Upper lobe of right lung (tissue), 1 donor: ENCODE measurements at regions not wholly inside any gene's neighbourhood (a gene's known extent, or its start where the extent isn't known, plus 50 kb on each side); places are given as distances from the start of the nearest gene placed in this dataset.

Experiments
- ATAC-seq: fragments of 200-7000 bp; cut with Tn5 transposase; one replicate; pipeline ENCODE4 v1.9.1; 2020; ENCODE audit warnings: mild to moderate bottlenecking, moderate library complexity
- DNase-seq: peaks from one replicate; pipeline ENCODE4 v3.0.0-alpha.2; 2020
- H3K27ac ChIP-seq: fragments of 200-600 bp; one replicate; pipeline ENCODE4 v1.8.0; 2022
- H3K27me3 ChIP-seq: fragments of 200-600 bp; one replicate; pipeline ENCODE4 v1.8.0; 2022; ENCODE audit warnings: mild to moderate bottlenecking
- H3K36me3 ChIP-seq: fragments of 200-600 bp; one replicate; pipeline ENCODE4 v1.8.0; 2022
- H3K4me1 ChIP-seq: fragments of 200-600 bp; one replicate; pipeline ENCODE4 v1.8.0; 2022
- H3K4me3 ChIP-seq: fragments of 200-600 bp; one replicate; pipeline ENCODE4 v1.8.0; 2022; ENCODE audit warnings: mild to moderate bottlenecking
- H3K9me3 ChIP-seq: fragments of 200-600 bp; one replicate; pipeline ENCODE4 v1.8.0; 2022
- intact Hi-C: fragments of 100-400 bp; cut with DNase I; formaldehyde crosslinking; loops from one replicate; pipeline ENCODE4 v1.11.0; 2022
- TF ChIP-seq, protein P1 (sequence below): fragments of 200-600 bp; IDR thresholded peaks from one replicate; pipeline ENCODE4 v1.8.0; 2022; ENCODE audit warnings: antibody characterized with exemption
- donor health status: DM: no; HTN: yes; CAD: no; lungs with severe emphysema.

DNA sequence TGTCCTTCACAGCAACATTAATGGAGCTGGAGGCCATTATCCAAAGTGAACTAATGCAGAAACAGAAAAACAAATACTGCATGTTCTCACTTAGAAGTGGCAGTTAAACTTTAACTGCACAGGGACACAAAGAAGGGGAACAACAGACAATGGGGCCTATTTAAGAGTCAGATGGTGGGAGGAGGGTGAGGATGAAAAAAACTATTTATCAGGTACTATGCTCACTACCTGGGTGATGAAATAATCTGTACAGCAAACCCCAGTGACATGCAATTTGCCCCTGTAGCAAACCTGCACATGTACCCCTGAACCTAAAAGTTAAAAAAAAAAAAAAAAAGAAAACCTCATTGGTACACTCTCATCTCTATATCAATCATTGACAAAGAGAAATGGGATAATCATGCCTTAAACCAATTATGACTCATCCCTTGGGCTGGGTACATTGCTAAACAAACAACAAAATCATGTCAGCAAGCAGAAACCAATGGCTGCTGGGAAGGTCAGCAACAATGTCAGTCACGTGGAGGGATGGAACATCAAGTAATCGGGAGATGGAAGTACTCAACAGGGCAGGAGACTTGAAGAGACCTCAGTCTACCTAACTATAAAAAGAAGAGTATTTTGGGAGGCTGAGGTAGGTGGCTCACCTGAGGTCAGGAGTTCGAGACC is 479.2 kb downstream of the RMST start:
- Histone ChIP-seq H3K36me3 (no peaks in the 10 kb centered on the region), H3K4me3 (no peak overlapping the region), H3K27me3 (no peaks in the 10 kb centered on the region), H3K4me1 (no peaks in the 10 kb centered on the region), H3K27ac (no peak overlapping the region), H3K9me3 (no peaks in the 10 kb centered on the region)
- ATAC-seq (no peak), DNase-seq (no peak)
- TF ChIP-seq, protein P1, sequence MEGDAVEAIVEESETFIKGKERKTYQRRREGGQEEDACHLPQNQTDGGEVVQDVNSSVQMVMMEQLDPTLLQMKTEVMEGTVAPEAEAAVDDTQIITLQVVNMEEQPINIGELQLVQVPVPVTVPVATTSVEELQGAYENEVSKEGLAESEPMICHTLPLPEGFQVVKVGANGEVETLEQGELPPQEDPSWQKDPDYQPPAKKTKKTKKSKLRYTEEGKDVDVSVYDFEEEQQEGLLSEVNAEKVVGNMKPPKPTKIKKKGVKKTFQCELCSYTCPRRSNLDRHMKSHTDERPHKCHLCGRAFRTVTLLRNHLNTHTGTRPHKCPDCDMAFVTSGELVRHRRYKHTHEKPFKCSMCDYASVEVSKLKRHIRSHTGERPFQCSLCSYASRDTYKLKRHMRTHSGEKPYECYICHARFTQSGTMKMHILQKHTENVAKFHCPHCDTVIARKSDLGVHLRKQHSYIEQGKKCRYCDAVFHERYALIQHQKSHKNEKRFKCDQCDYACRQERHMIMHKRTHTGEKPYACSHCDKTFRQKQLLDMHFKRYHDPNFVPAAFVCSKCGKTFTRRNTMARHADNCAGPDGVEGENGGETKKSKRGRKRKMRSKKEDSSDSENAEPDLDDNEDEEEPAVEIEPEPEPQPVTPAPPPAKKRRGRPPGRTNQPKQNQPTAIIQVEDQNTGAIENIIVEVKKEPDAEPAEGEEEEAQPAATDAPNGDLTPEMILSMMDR, result no peak
- intact Hi-C loops, result no loop called here

DNA sequence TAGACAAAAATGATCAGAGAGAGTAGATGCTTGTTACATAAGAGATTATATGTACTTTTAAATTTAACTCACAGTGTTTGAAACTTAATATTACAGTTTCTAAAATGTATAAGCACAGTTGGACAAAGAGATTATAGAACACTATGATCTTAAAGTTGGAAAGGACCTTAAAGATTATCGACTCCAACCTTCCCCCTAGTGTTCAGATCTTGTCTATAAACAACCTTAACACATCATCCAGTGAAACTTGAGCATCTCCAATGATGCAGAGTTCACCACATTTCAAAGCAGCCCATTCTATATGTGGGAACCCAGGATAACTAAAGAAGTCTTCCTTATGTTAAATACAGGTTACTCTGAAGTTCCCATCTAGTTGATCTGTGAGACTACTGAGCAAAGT is 480.8 kb downstream of the RMST start:
- Histone ChIP-seq H3K9me3 (no peaks in the 10 kb centered on the region), H3K4me1 (no peaks in the 10 kb centered on the region), H3K27me3 (no peaks in the 10 kb centered on the region), H3K4me3 (no peak overlapping the region), H3K36me3 (no peaks in the 10 kb centered on the region), H3K27ac (no peak overlapping the region)
- DNase-seq (no peak), ATAC-seq (no peak)
- TF ChIP-seq, protein P1, result no peak
- intact Hi-C loops, result no loop called here

DNA sequence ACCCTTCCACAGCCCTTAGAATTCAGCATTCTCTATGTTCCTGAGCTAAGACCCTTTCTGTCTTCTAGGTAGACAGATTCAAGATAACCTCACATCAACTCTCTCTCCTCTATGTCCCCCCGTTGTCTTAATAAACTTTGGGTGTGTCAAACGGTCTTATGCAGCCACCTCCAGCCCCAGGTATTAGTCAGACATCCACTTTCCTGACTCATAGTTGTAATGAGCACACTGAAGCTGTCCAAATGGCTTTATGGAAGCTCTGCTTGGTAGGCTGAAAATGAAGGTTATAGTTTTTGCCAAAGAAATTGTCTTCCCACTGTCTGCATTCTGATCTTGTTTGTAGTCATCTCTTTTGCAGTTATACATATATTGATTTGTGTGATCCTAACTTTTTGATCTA is 482.0 kb downstream of the RMST start:
- H3K36me3 ChIP-seq, result no peaks in the 10 kb centered on the region
- DNase-seq, result no peak
- H3K4me1 ChIP-seq, result no peaks in the 10 kb centered on the region
- no peak overlapping the region for H3K4me3 ChIP-seq
- no peak overlapping the region for H3K27ac ChIP-seq
- intact Hi-C loops, result no loop called here
- H3K9me3 ChIP-seq, result no peaks in the 10 kb centered on the region
- TF ChIP-seq, protein P1, result no peak
- no peak for ATAC-seq
- H3K27me3 ChIP-seq, result no peaks in the 10 kb centered on the region

DNA sequence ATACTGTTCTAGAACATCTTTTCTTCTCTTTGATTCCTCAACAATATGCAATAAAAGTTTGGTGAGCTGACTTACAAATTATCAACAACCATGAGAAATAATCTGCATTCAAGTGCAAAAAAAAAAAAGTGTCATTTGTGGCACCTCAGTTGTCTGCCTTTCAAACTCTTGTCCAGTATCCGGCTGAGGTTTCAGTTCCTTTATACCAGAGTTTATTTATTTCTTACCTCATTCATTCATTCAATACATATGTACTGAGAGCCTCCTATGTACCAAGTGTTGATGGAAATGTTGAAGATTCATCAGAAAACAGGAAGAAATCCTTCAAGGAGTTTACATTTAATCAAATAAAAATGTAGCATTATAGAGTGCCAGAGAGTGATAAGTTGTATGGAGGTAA is 484.1 kb downstream of the RMST start:
- TF ChIP-seq, protein P1, result no peak
- DNase-seq (no peak), ATAC-seq (no peak)
- Histone ChIP-seq H3K36me3 (no peaks in the 10 kb centered on the region), H3K27me3 (no peaks in the 10 kb centered on the region), H3K4me3 (no peak overlapping the region), H3K4me1 (no peaks in the 10 kb centered on the region), H3K27ac (no peak overlapping the region), H3K9me3 (no peaks in the 10 kb centered on the region)
- intact Hi-C loops, result no loop called here

- H3K4me1 ChIP-seq, result no peaks in the 10 kb centered on the region
- TF ChIP-seq, protein P1, result no peak
- no peak overlapping the region for H3K27ac ChIP-seq
- no peaks in the 10 kb centered on the region for H3K27me3 ChIP-seq
- H3K36me3 ChIP-seq, result no peaks in the 10 kb centered on the region
- H3K9me3 ChIP-seq, result no peaks in the 10 kb centered on the region
- intact Hi-C loops, result no loop called here
- no peak overlapping the region for H3K4me3 ChIP-seq
- no peak for DNase-seq
- no peak for ATAC-seq
Observed at GRCh38 chr12:97948591-97948990, 486.0 kb downstream of the RMST start.

- Histone ChIP-seq H3K4me3 (no peak overlapping the region), H3K9me3 (no peaks in the 10 kb centered on the region), H3K36me3 (no peaks in the 10 kb centered on the region), H3K4me1 (no peaks in the 10 kb centered on the region), H3K27ac (no peak overlapping the region), H3K27me3 (no peaks in the 10 kb centered on the region)
- ATAC-seq, result no peak
- TF ChIP-seq, protein P1, result no peak
- DNase-seq, result no peak
- intact Hi-C loops, result no loop called here
Observed at GRCh38 chr12:97951239-97951638, 488.6 kb downstream of the RMST start.
